Esophagus muscularis mucosa (tissue), 4 donors: ENCODE measurements at regions not wholly inside any gene's neighbourhood (a gene's known extent, or its start where the extent isn't known, plus 50 kb on each side); places are given as distances from the start of the nearest gene placed in this dataset.

ENCODE experiments used
- DNase-seq: peaks from one replicate; pipeline ENCODE4 v3.0.0-alpha.2; 2017; ENCODE audit errors: extremely low spot score
- H3K27ac ChIP-seq, 4 donors: fragments of 200-600 bp; sonication (generic); replicated peaks in 1 of 4; 1 replicate in 3 of 4; 2 replicates in 1 of 4; pipeline ENCODE4 v1.5.1; 2016 to 2019; ENCODE audit warnings: mild to moderate bottlenecking in 1 of 4
- H3K27me3 ChIP-seq, 4 donors: fragments of 200-600 bp; sonication (generic); one replicate each; pipeline versions ENCODE4 v1.5.1 to v1.6.0; 2016 to 2019
- H3K36me3 ChIP-seq, 4 donors: fragments of 200-600 bp; sonication (generic); one replicate each; pipeline ENCODE4 v1.5.1; 2016 to 2019
- H3K4me1 ChIP-seq, 4 donors: fragments of 200-600 bp; sonication (generic); one replicate each; pipeline ENCODE4 v1.5.1; 2016 to 2019
- H3K4me3 ChIP-seq, 4 donors: fragments of 200-600 bp; sonication (generic); 1 replicate in 2 of 4; 2 replicates in 2 of 4; pipeline ENCODE4 v1.5.1; 2016 to 2019; ENCODE audit warnings: mild to moderate bottlenecking in 4 of 4, moderate library complexity in 1 of 4
- H3K9me3 ChIP-seq, 4 donors: fragments of 200-600 bp; sonication (generic); 1 replicate in 3 of 4; 2 replicates in 1 of 4; pipeline ENCODE4 v1.5.1; 2016 to 2019
- EP300 ChIP-seq: sonication (generic); formaldehyde crosslinking; IDR thresholded peaks from one replicate; pipeline ENCODE4 v1.6.1; 2017; ENCODE audit warnings: antibody characterized with exemption
- POLR2A ChIP-seq: fragments of 450-650 bp; IDR thresholded peaks from one replicate; pipeline ENCODE4 v1.6.1; 2017; ENCODE audit warnings: antibody characterized with exemption, moderate library complexity, mild to moderate bottlenecking, low read depth
- POLR2AphosphoS5 ChIP-seq, 2 donors: sonication (generic); formaldehyde crosslinking; IDR thresholded peaks; one replicate each; pipeline ENCODE4 v1.6.1; 2017; ENCODE audit warnings: antibody characterized with exemption in 2 of 2
- WGBS: methylation state at CpG from one replicate; pipeline ENCODE4 v1.1.5; 2018; 5-methylcytosine and 5-hydroxymethylcytosine counted together
- intact Hi-C: fragments of 100-400 bp; cut with DNase I; formaldehyde crosslinking; loops from one replicate; pipeline ENCODE4 v1.15.1; 2023
- TF ChIP-seq, protein P1 (sequence below), 3 experiments: fragments of 200-600 bp in 2 of 3; fragments of 450-650 bp in 1 of 3; sonication (generic) in 2 of 3; IDR thresholded peaks; one replicate each; pipeline ENCODE4 v1.5.1; 2017 to 2019; ENCODE audit warnings: antibody characterized with exemption in 3 of 3, mild to moderate bottlenecking in 2 of 3, moderate library complexity in 1 of 3

DNA sequence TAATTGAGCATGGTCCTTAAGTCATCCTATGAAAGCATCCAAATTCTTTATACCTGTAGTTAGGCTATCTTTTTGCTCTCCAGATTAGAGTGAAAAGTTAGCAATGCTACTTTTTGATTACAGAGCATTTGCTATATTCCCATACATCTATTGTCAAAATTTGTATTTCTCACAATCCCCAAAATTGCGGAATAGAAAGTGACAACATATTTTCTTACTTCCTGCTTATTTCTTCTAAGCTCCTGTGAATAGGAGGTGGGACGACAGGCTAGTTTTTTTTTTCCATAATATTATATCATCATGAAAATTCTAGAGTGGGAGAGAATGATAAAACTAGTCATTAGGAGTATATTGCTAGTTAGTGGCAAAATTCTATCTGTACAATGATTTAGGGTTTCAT, 264.0 kb upstream of the DPYD start:
- intact Hi-C loops, result no loop called here
- H3K4me1 ChIP-seq, result no peaks in the 10 kb centered on the region
- no peak overlapping the region for H3K27ac ChIP-seq
- H3K9me3 ChIP-seq, result no peaks in the 10 kb centered on the region
- no peak overlapping the region for H3K4me3 ChIP-seq
- H3K27me3 ChIP-seq, result no peaks in the 10 kb centered on the region
- TF ChIP-seq POLR2AphosphoS5 (IDR thresholded peaks at IDR 0.05), result no peak
- TF ChIP-seq, protein P1, sequence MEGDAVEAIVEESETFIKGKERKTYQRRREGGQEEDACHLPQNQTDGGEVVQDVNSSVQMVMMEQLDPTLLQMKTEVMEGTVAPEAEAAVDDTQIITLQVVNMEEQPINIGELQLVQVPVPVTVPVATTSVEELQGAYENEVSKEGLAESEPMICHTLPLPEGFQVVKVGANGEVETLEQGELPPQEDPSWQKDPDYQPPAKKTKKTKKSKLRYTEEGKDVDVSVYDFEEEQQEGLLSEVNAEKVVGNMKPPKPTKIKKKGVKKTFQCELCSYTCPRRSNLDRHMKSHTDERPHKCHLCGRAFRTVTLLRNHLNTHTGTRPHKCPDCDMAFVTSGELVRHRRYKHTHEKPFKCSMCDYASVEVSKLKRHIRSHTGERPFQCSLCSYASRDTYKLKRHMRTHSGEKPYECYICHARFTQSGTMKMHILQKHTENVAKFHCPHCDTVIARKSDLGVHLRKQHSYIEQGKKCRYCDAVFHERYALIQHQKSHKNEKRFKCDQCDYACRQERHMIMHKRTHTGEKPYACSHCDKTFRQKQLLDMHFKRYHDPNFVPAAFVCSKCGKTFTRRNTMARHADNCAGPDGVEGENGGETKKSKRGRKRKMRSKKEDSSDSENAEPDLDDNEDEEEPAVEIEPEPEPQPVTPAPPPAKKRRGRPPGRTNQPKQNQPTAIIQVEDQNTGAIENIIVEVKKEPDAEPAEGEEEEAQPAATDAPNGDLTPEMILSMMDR (IDR thresholded peaks at IDR 0.05), result no peak
- no peak for TF ChIP-seq POLR2A
- no peak for TF ChIP-seq EP300
- 79% methylated on average over 2 of the region's 2 CpGs for WGBS
- no peaks in the 10 kb centered on the region for H3K36me3 ChIP-seq
- DNase-seq, result no peak

DNA sequence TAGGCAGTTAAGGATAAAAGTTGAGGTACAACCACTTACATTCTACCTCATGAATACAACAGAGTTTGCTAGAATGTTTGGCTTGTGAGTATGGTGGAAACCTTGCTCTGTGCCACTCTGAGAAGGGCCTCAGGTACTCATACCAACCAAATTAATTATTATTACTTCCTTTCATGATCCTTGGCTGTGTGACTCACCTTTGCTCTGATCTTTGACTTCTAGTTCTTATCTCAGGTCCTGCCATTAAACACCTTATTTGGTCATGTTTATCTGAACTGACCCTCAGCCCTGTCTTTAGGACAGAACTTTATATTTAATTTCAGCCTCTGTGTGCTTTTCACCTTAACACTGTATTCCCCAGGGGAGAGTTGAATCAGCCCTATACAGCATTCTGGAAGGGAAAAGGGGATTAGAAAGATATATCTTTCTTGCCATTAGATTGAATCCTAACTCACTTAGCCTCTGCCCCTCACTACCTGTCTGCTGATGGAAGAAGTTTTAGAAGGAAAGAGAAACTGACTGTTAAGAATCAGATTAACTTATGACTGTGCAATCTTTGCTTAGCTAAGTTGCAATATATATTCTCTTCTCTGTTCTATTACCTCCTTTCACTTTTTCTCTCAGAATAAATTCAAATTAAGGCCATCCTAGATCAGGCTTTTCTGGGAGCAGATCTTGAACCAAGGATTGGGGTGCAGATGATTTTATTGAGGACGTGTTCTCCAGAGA, 260.4 kb upstream of the DPYD start:
- WGBS, result 88% methylated on average over 1 of the region's 1 CpG
- no peaks in the 10 kb centered on the region for H3K9me3 ChIP-seq
- intact Hi-C loops, result no loop called here
- no peaks in the 10 kb centered on the region for H3K27me3 ChIP-seq
- no peaks in the 10 kb centered on the region for H3K4me1 ChIP-seq
- no peak overlapping the region for H3K27ac ChIP-seq
- no peak overlapping the region for H3K4me3 ChIP-seq
- no peaks in the 10 kb centered on the region for H3K36me3 ChIP-seq
- DNase-seq, result no peak
- TF ChIP-seq, protein P1 (IDR thresholded peaks at IDR 0.05), result no peak
- TF ChIP-seq EP300 (no peak), POLR2AphosphoS5 (IDR thresholded peaks at IDR 0.05) (no peak), POLR2A (no peak)

DNA sequence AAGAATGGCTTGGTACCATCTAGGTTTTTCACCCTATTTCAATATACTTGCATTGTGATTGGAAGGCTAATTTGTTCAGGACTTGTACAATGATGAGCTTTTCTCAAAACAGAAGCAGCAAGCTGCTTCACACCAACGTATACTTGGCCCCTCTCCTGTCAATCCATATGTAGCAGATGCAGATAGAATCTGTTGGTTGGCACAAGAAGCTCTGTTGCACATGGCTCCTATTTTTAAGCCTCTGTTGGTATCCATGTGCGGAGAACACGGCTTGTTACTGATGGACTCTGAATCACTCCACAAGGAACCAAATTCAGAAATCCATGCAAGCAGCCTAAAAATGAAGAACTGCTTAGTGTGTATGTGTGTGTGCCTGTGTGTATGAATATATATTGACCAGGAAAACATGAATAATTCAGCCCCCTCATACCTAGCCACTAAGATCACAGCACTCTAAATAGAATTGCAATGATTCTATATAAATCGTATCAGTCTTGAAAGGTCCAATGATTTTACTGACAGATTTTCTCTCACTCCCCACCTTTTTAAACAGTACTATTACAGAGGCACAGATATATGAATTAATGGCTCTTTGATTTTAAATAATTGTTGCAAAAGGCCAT, 258.4 kb upstream of the DPYD start:
- no peak overlapping the region for H3K27ac ChIP-seq
- DNase-seq, result no peak
- WGBS, result 69% methylated on average over 4 of the region's 4 CpGs
- H3K4me3 ChIP-seq, result no peak overlapping the region
- H3K9me3 ChIP-seq, result no peaks in the 10 kb centered on the region
- TF ChIP-seq POLR2A, result no peak
- no peak for TF ChIP-seq POLR2AphosphoS5 (IDR thresholded peaks at IDR 0.05)
- TF ChIP-seq EP300, result no peak
- TF ChIP-seq, protein P1 (IDR thresholded peaks at IDR 0.05), result no peak
- no peaks in the 10 kb centered on the region for H3K27me3 ChIP-seq
- H3K4me1 ChIP-seq, result no peaks in the 10 kb centered on the region
- no peaks in the 10 kb centered on the region for H3K36me3 ChIP-seq
- intact Hi-C loops, result no loop called here

DNA sequence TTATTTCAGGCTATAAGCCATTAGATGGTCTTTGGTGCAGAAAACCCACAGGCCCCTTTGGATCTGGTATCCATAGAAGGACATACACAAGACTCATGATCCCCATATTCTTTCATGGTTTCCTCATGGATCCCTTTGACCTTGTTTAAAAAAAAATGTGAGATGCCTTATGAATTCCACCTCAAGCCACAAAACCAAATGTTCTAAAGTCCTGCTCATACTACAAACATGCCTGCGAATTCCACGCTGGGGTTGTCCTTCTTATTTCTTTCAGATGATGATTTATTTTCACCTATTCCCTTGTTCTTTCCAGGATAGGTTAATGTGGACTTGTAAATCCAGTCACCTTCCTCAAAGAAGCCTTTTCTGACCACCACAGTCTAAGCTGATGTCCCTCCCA, 256.9 kb upstream of the DPYD start:
- no peak for DNase-seq
- intact Hi-C loops, result no loop called here
- 92% methylated on average over 2 of the region's 2 CpGs for whole genome bisulfite sequencing
- H3K36me3 ChIP-seq, result no peaks in the 10 kb centered on the region
- no peak overlapping the region for H3K4me3 ChIP-seq
- no peaks in the 10 kb centered on the region for H3K27me3 ChIP-seq
- TF ChIP-seq EP300 (no peak), POLR2AphosphoS5 (IDR thresholded peaks at IDR 0.05) (no peak), POLR2A (no peak)
- TF ChIP-seq, protein P1 (IDR thresholded peaks at IDR 0.05), result no peak
- H3K27ac ChIP-seq, result no peak overlapping the region
- no peaks in the 10 kb centered on the region for H3K4me1 ChIP-seq
- H3K9me3 ChIP-seq, result no peaks in the 10 kb centered on the region
